ENCODE measurements at regions not wholly inside any gene's neighbourhood (a gene's known extent, or its start where the extent isn't known, plus 50 kb on each side); places are given as distances from the start of the nearest gene placed in this dataset.

DNA sequence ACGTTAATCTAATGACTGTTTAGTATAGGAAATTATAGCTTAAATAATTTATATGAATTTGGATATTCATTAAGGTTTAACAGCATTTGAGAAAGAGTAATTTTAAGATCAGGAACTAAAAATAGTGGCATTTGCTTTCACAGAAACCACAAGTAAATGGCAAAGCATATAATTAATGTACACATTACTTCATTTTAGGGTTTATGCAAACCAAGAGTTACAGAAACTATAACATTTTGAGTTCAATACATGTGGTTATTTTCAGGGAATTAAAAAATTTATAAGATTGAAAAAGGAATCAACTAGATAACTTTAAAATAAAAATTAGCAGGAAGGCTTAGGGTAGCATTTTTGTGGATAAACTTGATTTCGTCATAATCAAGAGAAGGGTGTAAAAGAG lies 151.7 kb upstream of the MIR17HG start (continued):
- TF ChIP-seq CTCF (conservative IDR thresholded peaks at IDR 0.05; ENCODE audit: low read depth in 2 of 2), result no peak
- no peak for TF ChIP-seq NANOG (IDR thresholded peaks at IDR 0.05; ENCODE audit: borderline replicate concordance)
- TF ChIP-seq, protein P1, sequence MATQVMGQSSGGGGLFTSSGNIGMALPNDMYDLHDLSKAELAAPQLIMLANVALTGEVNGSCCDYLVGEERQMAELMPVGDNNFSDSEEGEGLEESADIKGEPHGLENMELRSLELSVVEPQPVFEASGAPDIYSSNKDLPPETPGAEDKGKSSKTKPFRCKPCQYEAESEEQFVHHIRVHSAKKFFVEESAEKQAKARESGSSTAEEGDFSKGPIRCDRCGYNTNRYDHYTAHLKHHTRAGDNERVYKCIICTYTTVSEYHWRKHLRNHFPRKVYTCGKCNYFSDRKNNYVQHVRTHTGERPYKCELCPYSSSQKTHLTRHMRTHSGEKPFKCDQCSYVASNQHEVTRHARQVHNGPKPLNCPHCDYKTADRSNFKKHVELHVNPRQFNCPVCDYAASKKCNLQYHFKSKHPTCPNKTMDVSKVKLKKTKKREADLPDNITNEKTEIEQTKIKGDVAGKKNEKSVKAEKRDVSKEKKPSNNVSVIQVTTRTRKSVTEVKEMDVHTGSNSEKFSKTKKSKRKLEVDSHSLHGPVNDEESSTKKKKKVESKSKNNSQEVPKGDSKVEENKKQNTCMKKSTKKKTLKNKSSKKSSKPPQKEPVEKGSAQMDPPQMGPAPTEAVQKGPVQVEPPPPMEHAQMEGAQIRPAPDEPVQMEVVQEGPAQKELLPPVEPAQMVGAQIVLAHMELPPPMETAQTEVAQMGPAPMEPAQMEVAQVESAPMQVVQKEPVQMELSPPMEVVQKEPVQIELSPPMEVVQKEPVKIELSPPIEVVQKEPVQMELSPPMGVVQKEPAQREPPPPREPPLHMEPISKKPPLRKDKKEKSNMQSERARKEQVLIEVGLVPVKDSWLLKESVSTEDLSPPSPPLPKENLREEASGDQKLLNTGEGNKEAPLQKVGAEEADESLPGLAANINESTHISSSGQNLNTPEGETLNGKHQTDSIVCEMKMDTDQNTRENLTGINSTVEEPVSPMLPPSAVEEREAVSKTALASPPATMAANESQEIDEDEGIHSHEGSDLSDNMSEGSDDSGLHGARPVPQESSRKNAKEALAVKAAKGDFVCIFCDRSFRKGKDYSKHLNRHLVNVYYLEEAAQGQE (IDR thresholded peaks at IDR 0.05; ENCODE audit: unreplicated experiment), result no peak
- TF ChIP-seq JUNB (IDR thresholded peaks at IDR 0.05; ENCODE audit: unreplicated experiment), result no peak
- no peak for TF ChIP-seq CREB1 (CRISPR knock-in tag; IDR thresholded peaks at IDR 0.05; ENCODE audit: low read depth)
- no peak for TF ChIP-seq STAT1 (IDR thresholded peaks at IDR 0.05; ENCODE audit: unreplicated experiment)
- TF ChIP-seq, protein P2, sequence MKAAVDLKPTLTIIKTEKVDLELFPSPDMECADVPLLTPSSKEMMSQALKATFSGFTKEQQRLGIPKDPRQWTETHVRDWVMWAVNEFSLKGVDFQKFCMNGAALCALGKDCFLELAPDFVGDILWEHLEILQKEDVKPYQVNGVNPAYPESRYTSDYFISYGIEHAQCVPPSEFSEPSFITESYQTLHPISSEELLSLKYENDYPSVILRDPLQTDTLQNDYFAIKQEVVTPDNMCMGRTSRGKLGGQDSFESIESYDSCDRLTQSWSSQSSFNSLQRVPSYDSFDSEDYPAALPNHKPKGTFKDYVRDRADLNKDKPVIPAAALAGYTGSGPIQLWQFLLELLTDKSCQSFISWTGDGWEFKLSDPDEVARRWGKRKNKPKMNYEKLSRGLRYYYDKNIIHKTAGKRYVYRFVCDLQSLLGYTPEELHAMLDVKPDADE (IDR thresholded peaks at IDR 0.05), result no peak

DNA sequence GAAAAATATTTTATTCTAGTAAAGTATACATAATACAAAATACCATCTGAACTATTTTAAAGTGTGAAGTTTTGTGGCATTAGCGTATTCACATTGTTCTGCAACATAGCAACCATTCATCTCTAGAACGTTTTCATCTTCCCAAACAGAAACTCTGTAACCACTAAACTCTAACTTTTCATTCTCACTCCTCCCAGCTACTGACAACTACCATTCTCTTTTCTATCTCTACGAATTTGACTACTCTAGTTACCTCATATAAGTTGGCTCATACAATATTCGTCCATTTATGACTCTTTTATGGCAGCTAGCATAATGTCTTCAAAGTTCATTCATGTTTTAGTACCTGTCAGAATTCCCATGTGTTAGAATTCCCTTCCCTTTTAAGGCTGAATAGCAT lies 150.5 kb upstream of the MIR17HG start:
- no peaks in the 10 kb centered on the region for H3F3A ChIP-seq (replicated peaks; ENCODE audit: low read depth)
- DNase-seq (ENCODE audit: low spot score) (no peak), ATAC-seq (no peak)
- H3K9me2 ChIP-seq (ENCODE audit: insufficient read depth), result peaks cover 4% of the 10 kb centered on the region; the same call in 1 of the 2 replicates
- no peaks in the 10 kb centered on the region for H3K27me3 Mint-ChIP-seq (ENCODE audit: insufficient read depth, low read depth, poor library complexity)
- no peaks in the 10 kb centered on the region for H3K36me3 ChIP-seq (ENCODE audit: insufficient read depth)
- H3K4me3 Mint-ChIP-seq, result no peak overlapping the region
- H3K27ac ChIP-seq (ENCODE audit: low read depth), result no peak overlapping the region
- H3K27ac Mint-ChIP-seq, result no peak overlapping the region
- H3K4me2 ChIP-seq, result no peak overlapping the region
- H4K20me1 ChIP-seq (replicated peaks; ENCODE audit: insufficient read depth), result no peaks in the 10 kb centered on the region
- no peaks in the 10 kb centered on the region for H3K9me3 Mint-ChIP-seq
- no peaks in the 10 kb centered on the region for H3K27me3 ChIP-seq (ENCODE audit: insufficient read depth)
- H3K4me1 ChIP-seq (ENCODE audit: insufficient read depth), result no peaks in the 10 kb centered on the region
- H3K4me1 Mint-ChIP-seq, result peaks cover 5% of the 10 kb centered on the region; the same call in 2 of the 3 replicates
- no peak overlapping the region for H3K4me3 ChIP-seq
- no peaks in the 10 kb centered on the region for H3K36me3 Mint-ChIP-seq (ENCODE audit: low read depth)
- no peak overlapping the region for H2AFZ ChIP-seq
- H3K79me2 ChIP-seq (replicated peaks; ENCODE audit: insufficient read depth), result no peaks in the 10 kb centered on the region
- TF ChIP-seq CREB1 (CRISPR knock-in tag; IDR thresholded peaks at IDR 0.05; ENCODE audit: low read depth), result no peak
- TF ChIP-seq, protein P1 (IDR thresholded peaks at IDR 0.05; ENCODE audit: unreplicated experiment), result no peak
- TF ChIP-seq EZH2 (IDR thresholded peaks at IDR 0.05; ENCODE audit: low read depth, unreplicated experiment), result no peak
- TF ChIP-seq, protein P3, sequence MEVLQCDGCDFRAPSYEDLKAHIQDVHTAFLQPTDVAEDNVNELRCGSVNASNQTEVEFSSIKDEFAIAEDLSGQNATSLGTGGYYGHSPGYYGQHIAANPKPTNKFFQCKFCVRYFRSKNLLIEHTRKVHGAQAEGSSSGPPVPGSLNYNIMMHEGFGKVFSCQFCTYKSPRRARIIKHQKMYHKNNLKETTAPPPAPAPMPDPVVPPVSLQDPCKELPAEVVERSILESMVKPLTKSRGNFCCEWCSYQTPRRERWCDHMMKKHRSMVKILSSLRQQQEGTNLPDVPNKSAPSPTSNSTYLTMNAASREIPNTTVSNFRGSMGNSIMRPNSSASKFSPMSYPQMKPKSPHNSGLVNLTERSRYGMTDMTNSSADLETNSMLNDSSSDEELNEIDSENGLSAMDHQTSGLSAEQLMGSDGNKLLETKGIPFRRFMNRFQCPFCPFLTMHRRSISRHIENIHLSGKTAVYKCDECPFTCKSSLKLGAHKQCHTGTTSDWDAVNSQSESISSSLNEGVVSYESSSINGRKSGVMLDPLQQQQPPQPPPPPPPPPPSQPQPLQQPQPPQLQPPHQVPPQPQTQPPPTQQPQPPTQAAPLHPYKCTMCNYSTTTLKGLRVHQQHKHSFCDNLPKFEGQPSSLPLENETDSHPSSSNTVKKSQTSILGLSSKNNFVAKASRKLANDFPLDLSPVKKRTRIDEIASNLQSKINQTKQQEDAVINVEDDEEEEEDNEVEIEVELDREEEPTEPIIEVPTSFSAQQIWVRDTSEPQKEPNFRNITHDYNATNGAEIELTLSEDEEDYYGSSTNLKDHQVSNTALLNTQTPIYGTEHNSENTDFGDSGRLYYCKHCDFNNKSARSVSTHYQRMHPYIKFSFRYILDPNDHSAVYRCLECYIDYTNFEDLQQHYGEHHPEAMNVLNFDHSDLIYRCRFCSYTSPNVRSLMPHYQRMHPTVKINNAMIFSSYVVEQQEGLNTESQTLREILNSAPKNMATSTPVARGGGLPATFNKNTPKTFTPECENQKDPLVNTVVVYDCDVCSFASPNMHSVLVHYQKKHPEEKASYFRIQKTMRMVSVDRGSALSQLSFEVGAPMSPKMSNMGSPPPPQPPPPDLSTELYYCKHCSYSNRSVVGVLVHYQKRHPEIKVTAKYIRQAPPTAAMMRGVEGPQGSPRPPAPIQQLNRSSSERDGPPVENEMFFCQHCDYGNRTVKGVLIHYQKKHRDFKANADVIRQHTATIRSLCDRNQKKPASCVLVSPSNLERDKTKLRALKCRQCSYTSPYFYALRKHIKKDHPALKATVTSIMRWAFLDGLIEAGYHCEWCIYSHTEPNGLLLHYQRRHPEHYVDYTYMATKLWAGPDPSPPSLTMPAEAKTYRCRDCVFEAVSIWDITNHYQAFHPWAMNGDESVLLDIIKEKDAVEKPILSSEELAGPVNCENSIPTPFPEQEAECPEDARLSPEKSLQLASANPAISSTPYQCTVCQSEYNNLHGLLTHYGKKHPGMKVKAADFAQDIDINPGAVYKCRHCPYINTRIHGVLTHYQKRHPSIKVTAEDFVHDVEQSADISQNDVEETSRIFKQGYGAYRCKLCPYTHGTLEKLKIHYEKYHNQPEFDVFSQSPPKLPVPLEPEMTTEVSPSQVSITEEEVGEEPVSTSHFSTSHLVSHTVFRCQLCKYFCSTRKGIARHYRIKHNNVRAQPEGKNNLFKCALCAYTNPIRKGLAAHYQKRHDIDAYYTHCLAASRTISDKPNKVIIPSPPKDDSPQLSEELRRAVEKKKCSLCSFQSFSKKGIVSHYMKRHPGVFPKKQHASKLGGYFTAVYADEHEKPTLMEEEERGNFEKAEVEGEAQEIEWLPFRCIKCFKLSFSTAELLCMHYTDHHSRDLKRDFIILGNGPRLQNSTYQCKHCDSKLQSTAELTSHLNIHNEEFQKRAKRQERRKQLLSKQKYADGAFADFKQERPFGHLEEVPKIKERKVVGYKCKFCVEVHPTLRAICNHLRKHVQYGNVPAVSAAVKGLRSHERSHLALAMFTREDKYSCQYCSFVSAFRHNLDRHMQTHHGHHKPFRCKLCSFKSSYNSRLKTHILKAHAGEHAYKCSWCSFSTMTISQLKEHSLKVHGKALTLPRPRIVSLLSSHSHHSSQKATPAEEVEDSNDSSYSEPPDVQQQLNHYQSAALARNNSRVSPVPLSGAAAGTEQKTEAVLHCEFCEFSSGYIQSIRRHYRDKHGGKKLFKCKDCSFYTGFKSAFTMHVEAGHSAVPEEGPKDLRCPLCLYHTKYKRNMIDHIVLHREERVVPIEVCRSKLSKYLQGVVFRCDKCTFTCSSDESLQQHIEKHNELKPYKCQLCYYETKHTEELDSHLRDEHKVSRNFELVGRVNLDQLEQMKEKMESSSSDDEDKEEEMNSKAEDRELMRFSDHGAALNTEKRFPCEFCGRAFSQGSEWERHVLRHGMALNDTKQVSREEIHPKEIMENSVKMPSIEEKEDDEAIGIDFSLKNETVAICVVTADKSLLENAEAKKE (CRISPR knock-in tag; IDR thresholded peaks at IDR 0.05), result no peak

All from GM23338 (cell line).